HL-60 (cell line): ENCODE measurements at regions not wholly inside any gene's neighbourhood (a gene's known extent, or its start where the extent isn't known, plus 50 kb on each side); places are given as distances from the start of the nearest gene placed in this dataset.

Source experiments
- POLR2AphosphoS5 ChIP-seq: IDR thresholded peaks from 2 replicates; pipeline ENCODE4 v1.6.1; 2012; ENCODE audit warnings: low read depth
- SPI1 ChIP-seq: IDR thresholded peaks from 2 replicates; pipeline ENCODE4 v1.6.1; 2012; ENCODE audit warnings: low read depth, mild to moderate bottlenecking, borderline replicate concordance
- TF ChIP-seq, protein P1 (sequence below): IDR thresholded peaks from one replicate; pipeline ENCODE4 v1.5.1; 2011; ENCODE audit warnings: low read length, control low read depth, inconsistent platforms; ENCODE audit not compliant: insufficient read depth
- TF ChIP-seq, protein P2 (sequence below): IDR thresholded peaks from 2 replicates; pipeline ENCODE4 v1.6.1; 2012; ENCODE audit warnings: low read depth; ENCODE audit not compliant: insufficient replicate concordance

DNA sequence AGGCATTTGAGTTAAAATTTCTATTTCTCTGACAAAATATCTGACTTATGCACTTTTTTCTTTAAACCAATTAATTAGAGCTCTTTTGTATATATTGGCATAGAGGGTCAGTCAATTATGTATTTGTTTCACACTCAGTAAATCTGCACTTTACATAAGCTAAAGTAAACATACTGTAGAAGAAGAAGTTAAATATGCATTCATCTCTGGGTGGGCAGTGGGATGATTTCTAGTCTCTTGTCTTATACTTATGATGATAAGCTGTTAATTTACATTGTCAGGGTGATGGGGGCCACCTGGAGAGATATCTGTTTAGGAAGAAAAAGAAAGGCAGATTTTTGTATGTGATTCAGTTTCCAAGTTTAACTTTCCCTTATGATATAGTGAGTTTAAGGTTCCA is 330.8 kb downstream of the IPO8 start:
- TF ChIP-seq, protein P1, sequence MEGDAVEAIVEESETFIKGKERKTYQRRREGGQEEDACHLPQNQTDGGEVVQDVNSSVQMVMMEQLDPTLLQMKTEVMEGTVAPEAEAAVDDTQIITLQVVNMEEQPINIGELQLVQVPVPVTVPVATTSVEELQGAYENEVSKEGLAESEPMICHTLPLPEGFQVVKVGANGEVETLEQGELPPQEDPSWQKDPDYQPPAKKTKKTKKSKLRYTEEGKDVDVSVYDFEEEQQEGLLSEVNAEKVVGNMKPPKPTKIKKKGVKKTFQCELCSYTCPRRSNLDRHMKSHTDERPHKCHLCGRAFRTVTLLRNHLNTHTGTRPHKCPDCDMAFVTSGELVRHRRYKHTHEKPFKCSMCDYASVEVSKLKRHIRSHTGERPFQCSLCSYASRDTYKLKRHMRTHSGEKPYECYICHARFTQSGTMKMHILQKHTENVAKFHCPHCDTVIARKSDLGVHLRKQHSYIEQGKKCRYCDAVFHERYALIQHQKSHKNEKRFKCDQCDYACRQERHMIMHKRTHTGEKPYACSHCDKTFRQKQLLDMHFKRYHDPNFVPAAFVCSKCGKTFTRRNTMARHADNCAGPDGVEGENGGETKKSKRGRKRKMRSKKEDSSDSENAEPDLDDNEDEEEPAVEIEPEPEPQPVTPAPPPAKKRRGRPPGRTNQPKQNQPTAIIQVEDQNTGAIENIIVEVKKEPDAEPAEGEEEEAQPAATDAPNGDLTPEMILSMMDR: no peak
- TF ChIP-seq SPI1: no peak
- no peak for TF ChIP-seq POLR2AphosphoS5
- TF ChIP-seq, protein P2, sequence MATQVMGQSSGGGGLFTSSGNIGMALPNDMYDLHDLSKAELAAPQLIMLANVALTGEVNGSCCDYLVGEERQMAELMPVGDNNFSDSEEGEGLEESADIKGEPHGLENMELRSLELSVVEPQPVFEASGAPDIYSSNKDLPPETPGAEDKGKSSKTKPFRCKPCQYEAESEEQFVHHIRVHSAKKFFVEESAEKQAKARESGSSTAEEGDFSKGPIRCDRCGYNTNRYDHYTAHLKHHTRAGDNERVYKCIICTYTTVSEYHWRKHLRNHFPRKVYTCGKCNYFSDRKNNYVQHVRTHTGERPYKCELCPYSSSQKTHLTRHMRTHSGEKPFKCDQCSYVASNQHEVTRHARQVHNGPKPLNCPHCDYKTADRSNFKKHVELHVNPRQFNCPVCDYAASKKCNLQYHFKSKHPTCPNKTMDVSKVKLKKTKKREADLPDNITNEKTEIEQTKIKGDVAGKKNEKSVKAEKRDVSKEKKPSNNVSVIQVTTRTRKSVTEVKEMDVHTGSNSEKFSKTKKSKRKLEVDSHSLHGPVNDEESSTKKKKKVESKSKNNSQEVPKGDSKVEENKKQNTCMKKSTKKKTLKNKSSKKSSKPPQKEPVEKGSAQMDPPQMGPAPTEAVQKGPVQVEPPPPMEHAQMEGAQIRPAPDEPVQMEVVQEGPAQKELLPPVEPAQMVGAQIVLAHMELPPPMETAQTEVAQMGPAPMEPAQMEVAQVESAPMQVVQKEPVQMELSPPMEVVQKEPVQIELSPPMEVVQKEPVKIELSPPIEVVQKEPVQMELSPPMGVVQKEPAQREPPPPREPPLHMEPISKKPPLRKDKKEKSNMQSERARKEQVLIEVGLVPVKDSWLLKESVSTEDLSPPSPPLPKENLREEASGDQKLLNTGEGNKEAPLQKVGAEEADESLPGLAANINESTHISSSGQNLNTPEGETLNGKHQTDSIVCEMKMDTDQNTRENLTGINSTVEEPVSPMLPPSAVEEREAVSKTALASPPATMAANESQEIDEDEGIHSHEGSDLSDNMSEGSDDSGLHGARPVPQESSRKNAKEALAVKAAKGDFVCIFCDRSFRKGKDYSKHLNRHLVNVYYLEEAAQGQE: no peak
